Midbrain (tissue), 1 donor: ENCODE measurements at regions not wholly inside any gene's neighbourhood (a gene's known extent, or its start where the extent isn't known, plus 50 kb on each side); places are given as distances from the start of the nearest gene placed in this dataset.

ENCODE experiments used
- DNase-seq: peaks from one replicate; lab custom pipeline; 2025; lab: John Stamatoyannopoulos, UW

- DNase-seq, result no peak
These were observed 50.5 kb downstream of the RGS12 start for GRCh38 chr4:3343358-3343757.

- no peak for DNase-seq
These were observed 51.3 kb downstream of the RGS12 start for GRCh38 chr4:3344104-3344503.

GRCh38 chr4:3344596-3344995 is 51.8 kb downstream of the RGS12 start:
- no peak for DNase-seq

GRCh38 chr4:3345384-3345783 is 52.6 kb downstream of the RGS12 start:
- DNase-seq, result no peak

- DNase-seq, result peak; percentile 78
These were observed 53.3 kb downstream of the RGS12 start for GRCh38 chr4:3346146-3346545.

GRCh38 chr4:3347871-3348270 is 55.0 kb downstream of the RGS12 start:
- no peak for DNase-seq

- DNase-seq, result no peak
These were observed 55.8 kb downstream of the RGS12 start for GRCh38 chr4:3348621-3349020.

- DNase-seq, result no peak
These were observed 56.3 kb downstream of the RGS12 start for GRCh38 chr4:3349116-3349515.

- DNase-seq, result no peak
These were observed 59.2 kb downstream of the RGS12 start for GRCh38 chr4:3351997-3352396.

GRCh38 chr4:3352505-3352904 is 59.7 kb downstream of the RGS12 start:
- DNase-seq, result no peak

GRCh38 chr4:3352941-3353594 is 60.2 kb downstream of the RGS12 start:
- no peak for DNase-seq

GRCh38 chr4:3353752-3354454 is 61.1 kb downstream of the RGS12 start:
- DNase-seq, result no peak

GRCh38 chr4:3354455-3354811 is 61.6 kb downstream of the RGS12 start:
- DNase-seq, result no peak

- DNase-seq, result no peak
These were observed 62.5 kb downstream of the RGS12 start for GRCh38 chr4:3355266-3355748.

GRCh38 chr4:3358656-3359055 is 65.8 kb downstream of the RGS12 start:
- DNase-seq, result no peak

- DNase-seq, result no peak
These were observed 68.0 kb downstream of the RGS12 start for GRCh38 chr4:3360777-3361176.

- DNase-seq, result no peak
These were observed 68.6 kb downstream of the RGS12 start for GRCh38 chr4:3361406-3361805.

GRCh38 chr4:3361896-3362295 is 69.1 kb downstream of the RGS12 start:
- DNase-seq, result no peak

GRCh38 chr4:3362431-3363287 is 69.8 kb downstream of the RGS12 start:
- no peak for DNase-seq

- DNase-seq, result no peak
These were observed 70.8 kb downstream of the RGS12 start for GRCh38 chr4:3363411-3364141.

GRCh38 chr4:3364199-3364598 is 71.4 kb downstream of the RGS12 start:
- DNase-seq, result no peak
